ENCODE measurements at regions not wholly inside any gene's neighbourhood (a gene's known extent, or its start where the extent isn't known, plus 50 kb on each side); places are given as distances from the start of the nearest gene placed in this dataset.
A peak's percentile ranks its signal among the peaks of the same experiment; 100 is the strongest.

- Histone ChIP-seq H3K4me1 (no peaks in the 10 kb centered on the region), H3K9me3 (no peaks in the 10 kb centered on the region), H3K27ac (no peak overlapping the region), H3K4me2 (no peak overlapping the region), H3K4me3 (no peak overlapping the region)
- ATAC-seq (peak; percentile 31 to 41; a peak in 1 of 6 replicates), DNase-seq (ENCODE audit: low read depth in 1 of 2, low spot score in 1 of 2) (peak in 1 of 2 experiments; percentile 26), FAIRE-seq (no peak)
- CTCF ChIA-PET: interaction anchor here (0.7 to 4.8 kb wide), 6 partner anchors 11 to 263 kb away, joined by 3 to 33 read pairs (median 5); no protein-coding TSS in a partner anchor
- POLR2A ChIA-PET: no interaction called here
- TF ChIP-seq RAD21 (conservative IDR thresholded peaks at IDR 0.05 in 1 of 2, IDR thresholded peaks at IDR 0.05 in 1 of 2): peak in 1 of 2 experiments; percentile 10; a peak in 1 of 5 replicates
- no peak for TF ChIP-seq POLR2AphosphoS2 (conservative IDR thresholded peaks at IDR 0.05; ENCODE audit: low read length)
- no peak for TF ChIP-seq FOSB (CRISPR knock-in tag; IDR thresholded peaks at IDR 0.05)
- no peak for TF ChIP-seq FOXS1 (CRISPR knock-in tag; IDR thresholded peaks at IDR 0.05)
- TF ChIP-seq HOXA7 (CRISPR knock-in tag; IDR thresholded peaks at IDR 0.05): no peak
- 22% methylated on average over 1 of the region's 1 CpG for WGBS (ENCODE audit: missing lambda C conversion rate)
These were observed 62.4 kb upstream of the EMX2 start for GRCh38 chr10:117480097-117480496.

GRCh38 chr10:117477961-117478670, 64.4 kb upstream of the EMX2 start:
- DNase-seq (ENCODE audit: low read depth in 1 of 2, low spot score in 1 of 2): peak; percentile 47 to 66

DNA sequence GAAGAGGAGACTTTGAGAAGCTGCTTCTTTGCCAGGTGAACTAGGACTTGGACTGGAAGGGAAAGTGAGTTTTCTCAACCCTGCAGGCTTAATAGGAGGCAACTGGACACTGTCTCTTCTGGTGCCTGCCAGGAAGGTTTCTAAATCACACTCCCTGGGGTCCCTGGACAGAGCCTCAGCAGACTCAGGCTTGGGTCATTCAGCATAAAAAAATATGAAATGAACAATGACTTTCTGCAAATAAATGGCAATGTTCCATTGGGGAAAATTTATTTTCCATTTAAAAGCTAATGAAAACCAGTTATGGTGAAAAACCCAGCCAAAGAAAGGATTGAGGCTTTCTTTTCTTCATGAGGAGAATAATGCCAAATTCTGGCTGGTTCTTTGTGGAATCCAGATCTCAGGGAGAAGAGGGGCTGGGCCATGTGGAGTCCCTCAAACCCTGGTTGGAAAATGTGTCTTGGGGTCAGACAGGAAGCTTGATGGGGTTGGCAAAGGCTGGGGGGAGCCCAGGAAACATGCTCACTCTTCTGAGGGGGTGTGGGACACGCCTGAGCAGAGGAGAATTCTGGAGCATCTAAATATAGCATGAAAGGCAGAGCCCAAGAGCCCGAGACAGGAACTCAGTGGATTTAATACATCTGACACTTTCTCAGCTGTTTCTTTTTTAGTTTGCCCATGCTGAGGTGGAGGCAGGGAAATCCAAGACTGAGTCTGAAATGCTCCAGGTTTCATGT, 65.2 kb upstream of the EMX2 start:
- no peak for ATAC-seq
- ChIA-PET POLR2A (no interaction called here), CTCF (interaction anchor here (0.9 to 4.8 kb wide), 8 partner anchors 9 to 261 kb away, joined by 3 to 33 read pairs (median 4); no protein-coding TSS in a partner anchor)
- no peak overlapping the region for H3K4me2 ChIP-seq
- H3K9me3 ChIP-seq: no peaks in the 10 kb centered on the region
- WGBS (ENCODE audit: missing lambda C conversion rate): 45% methylated on average over 2 of the region's 2 CpGs
- H3K4me1 ChIP-seq: no peaks in the 10 kb centered on the region
- DNase-seq (ENCODE audit: low read depth in 1 of 2, low spot score in 1 of 2): no peak
- no peak for FAIRE-seq
- H3K4me3 ChIP-seq: no peak overlapping the region
- no peak overlapping the region for H3K27ac ChIP-seq
- no peak for TF ChIP-seq CEBPB (IDR thresholded peaks at IDR 0.05)
- no peak for TF ChIP-seq CBX2 (IDR thresholded peaks at IDR 0.05; ENCODE audit: borderline replicate concordance, low read depth)
- TF ChIP-seq KDM5A (IDR thresholded peaks at IDR 0.05): no peak
- no peak for TF ChIP-seq RARB (CRISPR knock-in tag; IDR thresholded peaks at IDR 0.05)
- no peak for TF ChIP-seq NFE2L2 (conservative IDR thresholded peaks at IDR 0.05; ENCODE audit: low read length)
- no peak for TF ChIP-seq FOSB (CRISPR knock-in tag; IDR thresholded peaks at IDR 0.05)
- no peak for TF ChIP-seq ZNF302 (CRISPR knock-in tag; IDR thresholded peaks at IDR 0.05)
- TF ChIP-seq RFX5 (IDR thresholded peaks at IDR 0.05): no peak
- no peak for TF ChIP-seq KDM1A (IDR thresholded peaks at IDR 0.05; ENCODE audit: low read depth)
- TF ChIP-seq, protein P1, sequence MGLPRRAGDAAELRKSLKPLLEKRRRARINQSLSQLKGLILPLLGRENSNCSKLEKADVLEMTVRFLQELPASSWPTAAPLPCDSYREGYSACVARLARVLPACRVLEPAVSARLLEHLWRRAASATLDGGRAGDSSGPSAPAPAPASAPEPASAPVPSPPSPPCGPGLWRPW (IDR thresholded peaks at IDR 0.05): no peak
- no peak for TF ChIP-seq USF2 (IDR thresholded peaks at IDR 0.05)
- TF ChIP-seq JUN (IDR thresholded peaks at IDR 0.05): no peak
- TF ChIP-seq REST (IDR thresholded peaks at IDR 0.05): no peak

More at GRCh38 chr10:117477961-117478670, 64.4 kb upstream of the EMX2 start:
- POLR2A ChIA-PET: no interaction called here
- TF ChIP-seq RAD21 (conservative IDR thresholded peaks at IDR 0.05 in 1 of 2, IDR thresholded peaks at IDR 0.05 in 1 of 2) (peak; percentile 42 to 53; a peak in 4 of 5 replicates), CBX2 (IDR thresholded peaks at IDR 0.05; ENCODE audit: borderline replicate concordance, low read depth) (no peak), HDAC2 (IDR thresholded peaks at IDR 0.05) (no peak), POLR2A (IDR thresholded peaks at IDR 0.05; ENCODE audit: low read length) (no peak), SMC3 (IDR thresholded peaks at IDR 0.05) (peak; percentile 40; the same call in 1 of the 3 replicates), POLR2AphosphoS2 (conservative IDR thresholded peaks at IDR 0.05; ENCODE audit: low read length) (no peak), HOXA7 (CRISPR knock-in tag; IDR thresholded peaks at IDR 0.05) (no peak), BHLHE40 (IDR thresholded peaks at IDR 0.05; ENCODE audit: low read depth, low read length) (no peak), HOXB5 (CRISPR knock-in tag; IDR thresholded peaks at IDR 0.05) (no peak)
- TF ChIP-seq, protein P2, sequence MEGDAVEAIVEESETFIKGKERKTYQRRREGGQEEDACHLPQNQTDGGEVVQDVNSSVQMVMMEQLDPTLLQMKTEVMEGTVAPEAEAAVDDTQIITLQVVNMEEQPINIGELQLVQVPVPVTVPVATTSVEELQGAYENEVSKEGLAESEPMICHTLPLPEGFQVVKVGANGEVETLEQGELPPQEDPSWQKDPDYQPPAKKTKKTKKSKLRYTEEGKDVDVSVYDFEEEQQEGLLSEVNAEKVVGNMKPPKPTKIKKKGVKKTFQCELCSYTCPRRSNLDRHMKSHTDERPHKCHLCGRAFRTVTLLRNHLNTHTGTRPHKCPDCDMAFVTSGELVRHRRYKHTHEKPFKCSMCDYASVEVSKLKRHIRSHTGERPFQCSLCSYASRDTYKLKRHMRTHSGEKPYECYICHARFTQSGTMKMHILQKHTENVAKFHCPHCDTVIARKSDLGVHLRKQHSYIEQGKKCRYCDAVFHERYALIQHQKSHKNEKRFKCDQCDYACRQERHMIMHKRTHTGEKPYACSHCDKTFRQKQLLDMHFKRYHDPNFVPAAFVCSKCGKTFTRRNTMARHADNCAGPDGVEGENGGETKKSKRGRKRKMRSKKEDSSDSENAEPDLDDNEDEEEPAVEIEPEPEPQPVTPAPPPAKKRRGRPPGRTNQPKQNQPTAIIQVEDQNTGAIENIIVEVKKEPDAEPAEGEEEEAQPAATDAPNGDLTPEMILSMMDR (IDR thresholded peaks at IDR 0.05): peak; percentile 26; the same call in 1 of the 3 replicates
- H3K4me3 ChIP-seq: no peak overlapping the region
- H3K9me3 ChIP-seq: no peaks in the 10 kb centered on the region
- no peak for FAIRE-seq
- ATAC-seq: peak; percentile 74 to 90
- no peaks in the 10 kb centered on the region for H3K4me1 ChIP-seq
- 52% methylated on average over 4 of the region's 5 CpGs for WGBS (ENCODE audit: missing lambda C conversion rate)
- CTCF ChIA-PET: interaction anchor here (0.9 to 4.8 kb wide), 8 partner anchors 9 to 261 kb away, joined by 3 to 33 read pairs (median 4); no protein-coding TSS in a partner anchor
- no peak overlapping the region for H3K4me2 ChIP-seq
- no peak overlapping the region for H3K27ac ChIP-seq

Measured in A549 (cell line).